ENCODE measurements at regions not wholly inside any gene's neighbourhood (a gene's known extent, or its start where the extent isn't known, plus 50 kb on each side); places are given as distances from the start of the nearest gene placed in this dataset.

- DNase-seq, result no peak
Observed at GRCh38 chr16:63069047-63069446, 1032.8 kb upstream of the CDH8 start.

GRCh38 chr16:63067141-63067540, 1030.9 kb upstream of the CDH8 start:
- no peak for DNase-seq

- no peak for DNase-seq
Observed at GRCh38 chr16:63066552-63066951, 1030.3 kb upstream of the CDH8 start.

GRCh38 chr16:63061319-63061718, 1025.1 kb upstream of the CDH8 start:
- DNase-seq, result no peak

- DNase-seq, result no peak
Observed at GRCh38 chr16:63059676-63060075, 1023.4 kb upstream of the CDH8 start.

GRCh38 chr16:63057341-63057740, 1021.1 kb upstream of the CDH8 start:
- DNase-seq, result no peak

- no peak for DNase-seq
Observed at GRCh38 chr16:63050391-63050790, 1014.2 kb upstream of the CDH8 start.

GRCh38 chr16:63038397-63039106, 1002.3 kb upstream of the CDH8 start:
- no peak for DNase-seq

- no peak for DNase-seq
Observed at GRCh38 chr16:63037761-63038396, 1001.6 kb upstream of the CDH8 start.

- no peak for DNase-seq
Observed at GRCh38 chr16:63018581-63019223, 982.5 kb upstream of the CDH8 start.

GRCh38 chr16:63008688-63009087, 972.5 kb upstream of the CDH8 start:
- DNase-seq, result no peak

GRCh38 chr16:63005356-63005755, 969.1 kb upstream of the CDH8 start:
- DNase-seq, result no peak

GRCh38 chr16:62989480-62989879, 953.2 kb upstream of the CDH8 start:
- DNase-seq, result no peak

- DNase-seq, result no peak
Observed at GRCh38 chr16:62985722-62986121, 949.5 kb upstream of the CDH8 start.

- DNase-seq, result no peak
Observed at GRCh38 chr16:62978451-62978850, 942.2 kb upstream of the CDH8 start.

- no peak for DNase-seq
Observed at GRCh38 chr16:62977876-62978275, 941.6 kb upstream of the CDH8 start.

- no peak for DNase-seq
Observed at GRCh38 chr16:62974424-62974823, 938.2 kb upstream of the CDH8 start.

- DNase-seq, result no peak
Observed at GRCh38 chr16:62970851-62971250, 934.6 kb upstream of the CDH8 start.

- no peak for DNase-seq
Observed at GRCh38 chr16:62969711-62970318, 933.6 kb upstream of the CDH8 start.

GRCh38 chr16:62967611-62968010, 931.4 kb upstream of the CDH8 start:
- no peak for DNase-seq

GRCh38 chr16:62967163-62967562, 930.9 kb upstream of the CDH8 start:
- DNase-seq, result no peak

- no peak for DNase-seq
Observed at GRCh38 chr16:62966626-62967025, 930.4 kb upstream of the CDH8 start.

- DNase-seq, result no peak
Observed at GRCh38 chr16:62965831-62966230, 929.6 kb upstream of the CDH8 start.
